Medulla oblongata (tissue), 1 donor: ENCODE measurements at regions not wholly inside any gene's neighbourhood (a gene's known extent, or its start where the extent isn't known, plus 50 kb on each side); places are given as distances from the start of the nearest gene placed in this dataset.

Experiments used
- DNase-seq: peaks from one replicate; pipeline ENCODE4 v3.0.0-alpha.2; 2015; ENCODE audit errors: extremely low spot score

GRCh38 chr15:97783240-97783639 lies 177.3 kb upstream of the ARRDC4 start:
- no peak for DNase-seq

GRCh38 chr15:97786741-97787140 lies 173.8 kb upstream of the ARRDC4 start:
- DNase-seq, result no peak

GRCh38 chr15:97790180-97790579 lies 170.3 kb upstream of the ARRDC4 start:
- DNase-seq, result no peak

DNA sequence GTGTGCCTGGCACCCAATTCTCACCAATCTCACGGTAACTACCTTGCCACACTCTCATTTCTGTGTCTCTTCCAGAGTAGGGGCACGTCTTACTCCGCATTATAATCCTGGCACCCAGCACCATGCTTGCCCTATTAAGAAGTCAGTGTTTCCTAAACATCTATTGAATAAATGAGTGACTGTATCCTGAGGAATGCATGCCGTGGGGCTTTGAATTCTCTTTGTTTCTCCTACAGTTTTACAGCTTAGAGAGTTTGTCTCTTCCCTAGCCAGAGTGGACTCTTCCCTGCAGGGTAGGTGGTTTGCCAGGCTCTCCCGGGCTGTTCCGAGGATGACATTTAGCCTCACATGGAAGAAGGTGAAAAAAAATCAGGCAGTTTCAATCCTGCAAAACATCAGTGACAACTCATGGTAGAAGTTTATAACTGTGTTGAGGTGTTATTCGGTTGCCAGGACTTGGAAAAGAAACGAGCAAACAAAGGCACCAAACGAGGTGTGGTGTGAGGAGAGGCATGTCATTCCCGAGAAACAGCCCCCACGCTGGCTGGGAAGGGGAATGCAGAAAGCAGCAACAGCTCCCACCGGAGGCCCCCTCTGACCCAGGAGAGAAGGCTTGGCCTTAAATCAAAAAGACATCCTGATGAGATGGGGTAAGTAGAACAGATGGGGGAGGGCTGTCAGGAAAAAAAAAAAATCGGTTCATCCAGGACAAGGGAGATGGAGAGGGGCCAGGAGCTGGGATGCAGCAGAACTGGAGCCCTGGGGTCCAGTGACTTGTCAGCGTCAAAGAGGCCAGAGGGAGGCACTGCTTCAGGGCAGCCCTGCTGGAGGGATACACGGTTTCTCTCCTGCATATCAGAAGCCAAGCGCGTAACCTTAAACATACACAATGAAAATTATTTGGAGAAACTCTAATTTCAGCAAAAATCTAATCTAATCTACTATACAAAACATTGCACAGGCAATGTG lies 168.4 kb upstream of the ARRDC4 start:
- no peak for DNase-seq

DNA sequence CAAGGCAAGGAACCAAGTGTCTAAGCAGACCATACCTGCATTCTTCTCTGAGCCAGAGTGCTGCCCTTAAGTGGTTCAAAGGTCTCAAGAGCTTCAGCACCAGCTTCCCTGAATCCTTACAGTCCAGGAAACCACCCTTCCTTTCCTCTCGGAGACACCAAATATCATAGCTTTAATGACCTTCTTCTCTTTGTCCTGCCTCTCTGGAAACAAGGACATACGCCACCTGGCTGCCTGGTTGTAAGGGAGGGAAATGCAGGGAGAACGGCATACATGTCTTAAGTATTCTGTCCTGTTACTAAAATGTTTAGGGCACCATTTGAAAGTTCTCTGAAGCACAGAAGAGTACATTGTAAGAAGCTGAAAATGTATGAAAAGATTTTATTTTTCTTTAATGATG lies 155.6 kb upstream of the ARRDC4 start:
- no peak for DNase-seq

DNA sequence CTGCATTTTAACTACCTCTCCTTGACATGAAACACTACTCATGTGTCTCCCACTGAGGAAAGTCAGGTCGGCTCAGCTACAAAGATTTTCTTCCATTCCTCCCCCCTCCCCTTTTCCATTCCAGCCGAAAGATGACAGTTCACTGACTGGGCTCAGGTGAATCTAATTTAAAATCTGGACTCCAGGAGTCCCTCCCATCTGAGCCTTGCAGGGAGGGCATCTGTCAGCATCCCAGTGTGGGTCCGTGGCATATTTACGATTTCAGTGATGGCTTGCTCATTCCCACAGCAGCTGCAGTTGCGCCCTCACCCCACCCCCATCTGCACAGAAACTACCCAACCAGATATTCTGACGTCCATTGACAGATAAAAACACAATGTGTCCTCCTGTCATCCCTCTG lies 153.7 kb upstream of the ARRDC4 start:
- DNase-seq, result no peak

- no peak for DNase-seq
Measured at GRCh38 chr15:97815835-97816234, 144.7 kb upstream of the ARRDC4 start.

DNA sequence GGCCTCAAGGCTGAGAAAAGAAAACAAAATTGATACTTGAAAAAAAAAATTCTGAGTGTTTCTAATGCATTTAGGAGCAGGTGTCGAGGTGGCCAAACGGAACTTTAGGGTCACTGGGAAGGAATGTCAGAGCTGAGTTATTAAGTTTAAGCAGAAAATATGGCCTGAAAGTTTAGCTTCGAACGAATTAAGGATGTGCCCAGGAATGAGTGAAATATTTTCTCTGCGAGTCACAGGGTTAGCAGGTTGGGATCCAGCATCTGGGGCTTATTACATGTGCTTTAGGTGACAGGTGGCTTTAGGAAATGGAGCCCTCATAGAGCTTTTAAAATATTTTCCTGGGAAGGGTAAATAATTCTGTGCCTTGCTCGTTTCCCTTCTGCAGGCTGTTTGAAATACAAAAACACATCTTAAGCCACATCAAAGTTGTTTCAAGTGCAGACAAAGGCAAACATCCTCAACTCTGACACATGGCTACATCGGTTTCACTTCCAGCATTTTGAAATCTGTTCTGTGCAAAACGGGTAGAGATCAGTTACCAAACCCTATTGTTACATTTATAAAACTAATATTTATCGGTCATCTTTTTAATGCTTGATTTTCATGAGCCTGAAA lies 143.1 kb upstream of the ARRDC4 start:
- no peak for DNase-seq

- no peak for DNase-seq
Measured at GRCh38 chr15:97836003-97836402, 124.5 kb upstream of the ARRDC4 start.

DNA sequence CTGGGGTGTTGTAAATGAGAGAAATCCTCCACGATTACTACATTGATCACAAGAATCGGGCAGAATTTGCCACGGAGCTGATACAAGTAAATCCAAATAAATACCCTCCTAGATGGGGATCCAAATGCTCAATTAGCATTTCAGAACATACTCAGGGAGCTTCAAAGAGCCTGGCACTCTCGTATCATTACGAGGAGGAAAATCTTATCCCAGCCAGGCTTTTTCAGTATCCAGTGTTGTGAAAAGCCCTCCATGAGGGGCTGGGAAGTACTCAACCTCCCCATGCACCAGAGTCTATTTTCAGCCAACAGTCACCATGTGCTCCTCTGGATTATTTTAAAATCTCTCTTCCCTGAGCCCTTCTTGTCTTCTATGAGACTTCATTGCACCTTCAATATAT lies 122.6 kb upstream of the ARRDC4 start:
- DNase-seq, result no peak

- no peak for DNase-seq
Measured at GRCh38 chr15:97838606-97839210, 121.8 kb upstream of the ARRDC4 start.

DNA sequence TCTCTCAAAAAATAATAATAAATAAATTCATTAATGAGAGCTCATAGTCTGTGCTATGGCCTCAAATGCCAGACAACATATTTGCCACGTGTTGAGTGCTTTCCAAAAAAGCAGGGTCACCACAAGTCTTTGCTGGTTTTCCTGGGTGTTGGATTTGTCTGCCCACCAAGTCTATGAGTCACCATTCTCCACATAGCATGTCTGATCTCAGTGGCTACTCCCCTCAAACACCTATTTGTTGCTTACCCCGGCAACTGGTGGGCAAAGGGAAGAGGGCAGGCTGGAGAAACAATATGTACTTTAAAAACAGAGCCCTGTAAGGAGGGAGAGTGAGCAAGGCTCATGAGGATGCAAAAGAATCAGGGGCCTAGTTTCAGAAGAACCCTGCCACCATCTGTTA lies 120.0 kb upstream of the ARRDC4 start:
- no peak for DNase-seq

DNA sequence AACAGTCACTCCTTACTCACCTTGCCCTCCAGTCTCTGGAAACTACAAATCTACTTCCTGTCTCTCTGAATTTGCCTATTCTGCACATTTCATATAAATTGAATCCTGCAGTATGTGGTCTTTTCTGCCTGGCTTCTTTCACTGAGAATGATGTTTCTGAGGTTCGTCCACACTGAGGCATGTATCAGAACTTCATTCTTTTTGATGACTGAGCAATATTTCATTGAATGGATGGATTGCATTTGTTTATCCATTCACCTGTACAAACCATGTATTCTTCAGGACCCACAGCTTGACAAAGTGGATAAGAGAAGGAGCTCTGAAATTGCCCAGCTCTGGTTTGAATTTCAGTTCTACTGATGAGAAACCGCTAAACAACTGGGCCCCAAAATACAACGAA lies 118.9 kb upstream of the ARRDC4 start:
- no peak for DNase-seq

GRCh38 chr15:97849183-97849582 lies 111.3 kb upstream of the ARRDC4 start:
- DNase-seq, result no peak

- DNase-seq, result no peak
Measured at GRCh38 chr15:97858296-97858695, 102.2 kb upstream of the ARRDC4 start.

- DNase-seq, result no peak
Measured at GRCh38 chr15:97861529-97862260, 98.8 kb upstream of the ARRDC4 start.

GRCh38 chr15:97866959-97867358 lies 93.5 kb upstream of the ARRDC4 start:
- no peak for DNase-seq

- DNase-seq, result no peak
Measured at GRCh38 chr15:97867870-97868269, 92.6 kb upstream of the ARRDC4 start.

DNA sequence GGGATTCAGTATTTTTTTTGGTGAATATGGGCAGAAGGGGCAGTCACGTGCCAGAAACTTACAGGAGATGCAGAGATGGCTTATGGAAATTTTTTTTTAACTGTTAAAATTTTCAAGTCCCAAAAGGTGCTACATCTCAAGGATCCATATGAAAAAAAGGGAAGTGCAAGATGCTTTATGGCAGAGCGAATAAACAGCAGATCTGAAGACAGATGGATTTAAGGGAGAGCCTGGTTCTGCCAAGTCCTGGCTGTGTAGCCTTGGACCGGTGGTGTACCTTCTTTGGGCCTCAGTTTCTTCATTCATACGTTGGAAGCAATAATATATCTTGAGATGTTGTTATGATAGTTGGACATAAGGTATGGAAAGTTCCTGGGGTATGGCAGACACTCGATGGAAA lies 91.5 kb upstream of the ARRDC4 start:
- no peak for DNase-seq

DNA sequence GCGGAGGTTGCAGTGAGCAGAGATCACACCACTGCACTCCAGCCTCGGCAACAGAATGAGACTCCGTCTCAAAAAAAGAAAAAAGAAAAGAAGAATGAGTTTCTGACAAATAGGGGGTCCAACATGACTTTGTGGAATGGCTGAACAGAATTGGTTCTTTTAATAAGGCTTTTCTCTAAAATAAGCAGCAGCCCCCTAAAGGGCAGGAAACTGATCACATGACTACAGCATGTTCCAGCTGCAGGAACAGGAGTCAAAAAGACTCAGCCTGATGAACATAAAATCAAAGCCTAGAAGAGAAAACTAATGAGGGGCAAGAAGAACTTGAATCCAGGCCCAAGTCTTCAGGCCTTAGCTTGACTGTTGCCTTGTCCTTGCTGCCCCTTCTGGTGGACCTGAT lies 89.7 kb upstream of the ARRDC4 start:
- DNase-seq, result no peak

- DNase-seq, result no peak
Measured at GRCh38 chr15:97874139-97874538, 86.4 kb upstream of the ARRDC4 start.

DNA sequence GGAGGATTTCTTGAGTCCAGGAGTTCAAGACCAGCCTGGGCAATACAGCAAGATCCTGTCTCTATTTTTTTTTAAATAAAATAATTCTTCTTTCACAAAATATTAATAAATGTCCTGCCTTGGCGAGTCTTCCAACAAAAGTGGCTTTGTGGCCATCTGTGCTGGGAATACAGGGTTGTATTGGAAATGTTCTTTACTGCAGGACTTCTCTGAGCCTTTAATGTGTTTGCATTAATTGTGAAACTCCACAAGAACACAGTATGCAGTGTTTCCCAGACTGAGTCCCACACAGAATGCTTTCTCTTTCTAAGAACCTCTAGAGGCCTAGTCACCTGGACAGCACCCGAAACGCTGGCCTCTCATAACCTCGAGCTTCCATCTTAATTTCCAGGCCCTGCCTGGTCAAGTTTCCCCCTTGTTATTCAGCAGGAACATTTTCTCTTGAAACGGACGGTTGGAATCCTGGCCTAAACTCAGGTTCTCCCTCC lies 85.4 kb upstream of the ARRDC4 start:
- DNase-seq, result no peak
